Neural progenitor cell (in vitro differentiated cells): ENCODE measurements at regions not wholly inside any gene's neighbourhood (a gene's known extent, or its start where the extent isn't known, plus 50 kb on each side); places are given as distances from the start of the nearest gene placed in this dataset.

ENCODE experiments used
- DNase-seq: peaks from one replicate; pipeline ENCODE4 v3.0.0-alpha.2; 2016; ENCODE audit warnings: low spot score
- H2AFZ ChIP-seq: fragments of 200-600 bp; sonication (generic); replicated peaks from 2 replicates; pipeline ENCODE4 v1.6.1; 2016; ENCODE audit warnings: antibody characterized with exemption
- H3F3A ChIP-seq: fragments of 200-600 bp; sonication (generic); 2 replicates; pipeline ENCODE4 v1.6.1; 2016; ENCODE audit warnings: antibody characterized with exemption, low read depth
- H3K27ac ChIP-seq: fragments of 200-600 bp; sonication (generic); 2 replicates; pipeline ENCODE4 v1.5.1; 2016; ENCODE audit warnings: mild to moderate bottlenecking
- H3K27me3 ChIP-seq: fragments of 200-600 bp; sonication (generic); 2 replicates; pipeline ENCODE4 v1.6.1; 2016; ENCODE audit warnings: mild to moderate bottlenecking, moderate library complexity
- H3K36me3 ChIP-seq: fragments of 200-600 bp; sonication (generic); 2 replicates; pipeline ENCODE4 v1.5.1; 2016
- H3K4me1 ChIP-seq: fragments of 200-600 bp; sonication (generic); 2 replicates; pipeline ENCODE4 v1.6.1; 2016; ENCODE audit warnings: mixed run types
- H3K4me2 ChIP-seq: fragments of 200-600 bp; sonication (generic); 2 replicates; pipeline ENCODE4 v1.6.1; 2016
- H3K4me3 ChIP-seq: fragments of 200-600 bp; sonication (generic); 2 replicates; pipeline ENCODE4 v1.5.1; 2016
- H3K79me2 ChIP-seq: fragments of 200-600 bp; sonication (generic); 2 replicates; pipeline ENCODE4 v1.6.1; 2016; ENCODE audit warnings: low read depth
- H3K9ac ChIP-seq: fragments of 200-600 bp; sonication (generic); 2 replicates; pipeline ENCODE4 v1.6.1; 2016
- H3K9me3 ChIP-seq: fragments of 200-600 bp; sonication (generic); 2 replicates; pipeline ENCODE4 v1.5.1; 2016; ENCODE audit warnings: low read depth
- H4K20me1 ChIP-seq: fragments of 200-600 bp; sonication (generic); 2 replicates; pipeline ENCODE4 v1.6.1; 2016; ENCODE audit warnings: low read depth
- H3K27ac Mint-ChIP-seq: 3 replicates; pipeline ENCODE4 v1.8.0; 2021; ENCODE audit warnings: mixed read lengths
- H3K27me3 Mint-ChIP-seq: 2 replicates; pipeline ENCODE4 v1.8.0; 2022; ENCODE audit warnings: low read depth, mild to moderate bottlenecking, inconsistent platforms, moderate library complexity, mixed read lengths; ENCODE audit not compliant: insufficient read depth
- H3K36me3 Mint-ChIP-seq: 3 replicates; pipeline ENCODE4 v1.8.0; 2021; ENCODE audit warnings: mixed read lengths
- H3K4me1 Mint-ChIP-seq: 3 replicates; pipeline ENCODE4 v1.8.0; 2021; ENCODE audit warnings: mixed read lengths
- H3K4me3 Mint-ChIP-seq: 3 replicates; pipeline ENCODE4 v1.8.0; 2021; ENCODE audit warnings: mild to moderate bottlenecking, moderate library complexity, mixed read lengths
- H3K9me3 Mint-ChIP-seq: 3 replicates; pipeline ENCODE4 v1.8.0; 2020; ENCODE audit warnings: mixed read lengths
- EZH2 ChIP-seq: fragments of 200-600 bp; sonication (generic); IDR thresholded peaks from 2 replicates; pipeline ENCODE4 v1.6.1; 2017; ENCODE audit warnings: antibody characterized with exemption, mild to moderate bottlenecking, moderate library complexity
- EZH2phosphoT487 ChIP-seq: fragments of 200-600 bp; sonication (generic); IDR thresholded peaks from 2 replicates; pipeline ENCODE4 v1.6.1; 2017; ENCODE audit warnings: antibody characterized with exemption
- TF ChIP-seq, protein P1 (sequence below): fragments of 200-600 bp; sonication (generic); IDR thresholded peaks from 2 replicates; pipeline ENCODE4 v1.5.1; 2017; ENCODE audit warnings: antibody characterized with exemption, mild to moderate bottlenecking

DNA sequence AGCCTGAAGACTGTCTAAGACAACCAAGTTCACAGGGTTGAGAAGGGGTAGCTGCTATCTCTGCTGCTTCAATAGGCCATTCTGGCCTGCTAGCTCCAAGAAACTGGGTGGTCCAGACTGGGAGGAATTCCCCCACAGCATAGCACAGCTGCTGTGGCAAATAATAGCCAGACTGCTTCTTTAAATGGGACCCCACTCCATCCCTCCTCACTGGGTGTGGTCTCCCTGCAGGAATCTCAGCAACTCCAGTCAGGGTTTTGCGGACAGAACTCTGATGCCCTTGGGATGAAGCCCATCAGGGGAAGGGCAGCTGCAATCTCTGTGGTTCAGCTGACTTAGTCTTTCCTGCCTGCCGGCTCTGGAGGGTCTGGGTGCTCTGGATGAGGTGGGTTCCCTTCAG, 1018.6 kb upstream of the DIAPH2 start:
- Histone ChIP-seq H4K20me1 (no peaks in the 10 kb centered on the region), H2AFZ (no peak overlapping the region), H3K27ac (no peak overlapping the region), H3K4me3 (no peak overlapping the region), H3K79me2 (no peaks in the 10 kb centered on the region), H3K36me3 (no peaks in the 10 kb centered on the region), H3K9me3 (no peaks in the 10 kb centered on the region), H3F3A (no peaks in the 10 kb centered on the region), H3K4me1 (no peaks in the 10 kb centered on the region), H3K4me2 (no peak overlapping the region), H3K9ac (no peak overlapping the region), H3K27me3 (no peaks in the 10 kb centered on the region)
- Mint-ChIP-seq H3K4me3 (no peak overlapping the region), H3K27ac (no peak overlapping the region), H3K36me3 (no peaks in the 10 kb centered on the region), H3K4me1 (no peaks in the 10 kb centered on the region), H3K9me3 (no peaks in the 10 kb centered on the region), H3K27me3 (no peaks in the 10 kb centered on the region)
- DNase-seq: no peak
- TF ChIP-seq EZH2: no peak
- no peak for TF ChIP-seq EZH2phosphoT487
- TF ChIP-seq, protein P1, sequence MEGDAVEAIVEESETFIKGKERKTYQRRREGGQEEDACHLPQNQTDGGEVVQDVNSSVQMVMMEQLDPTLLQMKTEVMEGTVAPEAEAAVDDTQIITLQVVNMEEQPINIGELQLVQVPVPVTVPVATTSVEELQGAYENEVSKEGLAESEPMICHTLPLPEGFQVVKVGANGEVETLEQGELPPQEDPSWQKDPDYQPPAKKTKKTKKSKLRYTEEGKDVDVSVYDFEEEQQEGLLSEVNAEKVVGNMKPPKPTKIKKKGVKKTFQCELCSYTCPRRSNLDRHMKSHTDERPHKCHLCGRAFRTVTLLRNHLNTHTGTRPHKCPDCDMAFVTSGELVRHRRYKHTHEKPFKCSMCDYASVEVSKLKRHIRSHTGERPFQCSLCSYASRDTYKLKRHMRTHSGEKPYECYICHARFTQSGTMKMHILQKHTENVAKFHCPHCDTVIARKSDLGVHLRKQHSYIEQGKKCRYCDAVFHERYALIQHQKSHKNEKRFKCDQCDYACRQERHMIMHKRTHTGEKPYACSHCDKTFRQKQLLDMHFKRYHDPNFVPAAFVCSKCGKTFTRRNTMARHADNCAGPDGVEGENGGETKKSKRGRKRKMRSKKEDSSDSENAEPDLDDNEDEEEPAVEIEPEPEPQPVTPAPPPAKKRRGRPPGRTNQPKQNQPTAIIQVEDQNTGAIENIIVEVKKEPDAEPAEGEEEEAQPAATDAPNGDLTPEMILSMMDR: no peak

DNA sequence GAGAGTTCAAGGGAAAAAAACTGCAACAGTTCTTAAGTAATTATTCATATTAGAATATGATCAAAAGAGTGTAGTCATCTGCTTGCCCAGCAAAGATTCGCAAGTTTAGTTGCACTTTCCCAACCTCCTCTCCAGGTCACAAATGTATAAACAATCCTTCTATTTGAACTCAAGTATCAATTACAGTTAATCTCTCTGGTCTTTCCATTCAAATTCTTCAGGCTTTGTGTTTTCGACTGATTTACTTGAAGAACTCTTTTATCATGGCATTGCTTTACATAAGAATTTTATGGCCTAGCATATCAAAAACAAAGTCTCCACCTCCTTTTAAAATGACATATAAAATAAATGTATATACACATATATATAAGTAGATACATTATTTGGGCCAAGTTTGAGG, 1009.6 kb upstream of the DIAPH2 start:
- no peaks in the 10 kb centered on the region for H3K27me3 ChIP-seq
- no peaks in the 10 kb centered on the region for H3K9me3 ChIP-seq
- H2AFZ ChIP-seq: no peak overlapping the region
- Mint-ChIP-seq H3K9me3 (no peaks in the 10 kb centered on the region), H3K4me1 (no peaks in the 10 kb centered on the region), H3K27ac (no peak overlapping the region), H3K36me3 (no peaks in the 10 kb centered on the region), H3K4me3 (no peak overlapping the region), H3K27me3 (no peaks in the 10 kb centered on the region)
- no peaks in the 10 kb centered on the region for H3K36me3 ChIP-seq
- peak; percentile 7 for DNase-seq
- H3K4me1 ChIP-seq: no peaks in the 10 kb centered on the region
- no peak overlapping the region for H3K4me3 ChIP-seq
- H3K79me2 ChIP-seq: no peaks in the 10 kb centered on the region
- no peak overlapping the region for H3K9ac ChIP-seq
- H3K27ac ChIP-seq: no peak overlapping the region
- no peaks in the 10 kb centered on the region for H3F3A ChIP-seq
- TF ChIP-seq EZH2phosphoT487: no peak
- TF ChIP-seq EZH2: no peak
- no peak overlapping the region for H3K4me2 ChIP-seq
- no peaks in the 10 kb centered on the region for H4K20me1 ChIP-seq

DNA sequence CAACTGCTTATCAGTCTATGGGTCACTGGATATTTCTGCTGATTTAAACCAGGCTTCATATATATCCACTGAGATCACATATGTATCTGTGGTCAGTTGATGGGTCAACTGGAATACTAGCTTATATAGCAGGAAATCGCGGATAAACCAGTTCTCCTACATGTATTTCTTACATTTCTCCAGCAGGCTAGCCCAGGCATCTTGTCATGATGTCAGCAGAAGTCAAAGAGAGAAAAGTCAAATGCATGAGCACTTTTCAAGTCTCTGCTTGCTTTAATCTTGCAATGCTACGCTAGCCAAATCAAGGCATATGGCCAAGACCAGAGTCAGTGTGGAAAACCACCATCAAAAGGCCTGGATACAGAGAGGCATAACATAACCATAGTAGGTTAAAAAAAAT, 1008.8 kb upstream of the DIAPH2 start:
- H3K4me2 ChIP-seq: no peak overlapping the region
- H3K27me3 Mint-ChIP-seq: no peaks in the 10 kb centered on the region
- H3K9me3 Mint-ChIP-seq: no peaks in the 10 kb centered on the region
- H3K4me3 ChIP-seq: no peak overlapping the region
- TF ChIP-seq EZH2 (no peak), EZH2phosphoT487 (no peak)
- TF ChIP-seq, protein P1: no peak
- no peak overlapping the region for H3K9ac ChIP-seq
- H3K4me3 Mint-ChIP-seq: no peak overlapping the region
- no peak overlapping the region for H2AFZ ChIP-seq
- no peak overlapping the region for H3K27ac ChIP-seq
- no peaks in the 10 kb centered on the region for H3K36me3 Mint-ChIP-seq
- no peak for DNase-seq
- no peaks in the 10 kb centered on the region for H3K27me3 ChIP-seq
- H3K27ac Mint-ChIP-seq: no peak overlapping the region
- no peaks in the 10 kb centered on the region for H3K79me2 ChIP-seq
- H3K36me3 ChIP-seq: no peaks in the 10 kb centered on the region
- no peaks in the 10 kb centered on the region for H3K4me1 Mint-ChIP-seq
- no peaks in the 10 kb centered on the region for H3K9me3 ChIP-seq
- H3K4me1 ChIP-seq: no peaks in the 10 kb centered on the region
- H3F3A ChIP-seq: no peaks in the 10 kb centered on the region
- H4K20me1 ChIP-seq: no peaks in the 10 kb centered on the region

DNA sequence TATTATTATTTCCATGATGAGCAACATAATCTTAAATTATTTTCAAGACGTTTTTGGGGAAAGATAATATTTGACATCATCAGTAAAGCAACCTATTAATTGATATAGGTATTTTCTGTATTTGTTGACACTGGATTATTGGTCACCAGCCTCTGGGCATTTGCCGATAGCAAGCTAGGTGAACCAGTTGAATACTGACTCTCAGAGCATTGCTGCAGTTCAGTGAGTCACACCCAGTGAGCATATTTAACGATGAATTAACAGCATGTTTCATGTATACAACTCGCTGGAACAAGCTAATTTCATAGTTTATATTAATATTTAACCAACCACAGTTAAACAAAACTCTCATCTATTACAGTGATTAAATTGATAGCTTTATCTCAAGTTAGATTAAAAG, 1006.0 kb upstream of the DIAPH2 start:
- H3F3A ChIP-seq: no peaks in the 10 kb centered on the region
- H4K20me1 ChIP-seq: no peaks in the 10 kb centered on the region
- TF ChIP-seq EZH2phosphoT487 (no peak), EZH2 (no peak)
- TF ChIP-seq, protein P1: no peak

More for the DNA sequence above, 1006.0 kb upstream of the DIAPH2 start:
- H3K4me1 Mint-ChIP-seq: no peaks in the 10 kb centered on the region
- H3K9ac ChIP-seq: no peak overlapping the region
- H3K27ac ChIP-seq: no peak overlapping the region
- no peak overlapping the region for H2AFZ ChIP-seq
- H3K4me3 Mint-ChIP-seq: no peak overlapping the region
- H3K4me2 ChIP-seq: no peak overlapping the region
- no peak overlapping the region for H3K27ac Mint-ChIP-seq
- no peaks in the 10 kb centered on the region for H3K79me2 ChIP-seq
- no peak for DNase-seq
- H3K36me3 Mint-ChIP-seq: no peaks in the 10 kb centered on the region
- H3K4me1 ChIP-seq: no peaks in the 10 kb centered on the region
- H3K27me3 ChIP-seq: no peaks in the 10 kb centered on the region
- no peaks in the 10 kb centered on the region for H3K36me3 ChIP-seq
- H3K9me3 Mint-ChIP-seq: no peaks in the 10 kb centered on the region
- H3K9me3 ChIP-seq: no peaks in the 10 kb centered on the region
- H3K4me3 ChIP-seq: no peak overlapping the region
- no peaks in the 10 kb centered on the region for H3K27me3 Mint-ChIP-seq
